Lower leg skin (tissue), 4 donors: ENCODE measurements at regions not wholly inside any gene's neighbourhood (a gene's known extent, or its start where the extent isn't known, plus 50 kb on each side); places are given as distances from the start of the nearest gene placed in this dataset.
"Not testable (repeated sequence)": the region's sequence is repeated elsewhere in the genome, so short reads cannot be mapped to it uniquely, and the experiment has no call there.

Experiments
- DNase-seq, 2 donors: peaks; one replicate each; pipeline ENCODE4 v3.0.0-alpha.2; 2019; ENCODE audit warnings: low spot score in 2 of 2
- H3K4me3 ChIP-seq: fragments of 200-600 bp; sonication (generic); 2 replicates; pipeline ENCODE4 v1.5.1; 2017; ENCODE audit warnings: mild to moderate bottlenecking, low read depth; ENCODE audit not compliant: poor library complexity, severe bottlenecking
- CTCF ChIP-seq, 3 donors: fragments of 450-650 bp; IDR thresholded peaks; one replicate each; pipeline ENCODE4 v1.5.1; 2016; ENCODE audit warnings: antibody characterized with exemption in 3 of 3, mild to moderate bottlenecking in 3 of 3, moderate library complexity in 2 of 3
- POLR2A ChIP-seq, 2 donors: fragments of 450-650 bp; IDR thresholded peaks; one replicate each; pipeline ENCODE4 v1.6.1; 2016 to 2017; ENCODE audit warnings: antibody characterized with exemption in 2 of 2, mild to moderate bottlenecking in 1 of 2, moderate library complexity in 1 of 2
- WGBS, 2 donors: methylation state at CpG; one replicate each; pipeline ENCODE4 v1.1.5; 2018; 5-methylcytosine and 5-hydroxymethylcytosine counted together
- intact Hi-C: fragments of 100-400 bp; cut with DNase I; formaldehyde crosslinking; loops from one replicate; pipeline ENCODE4 v1.15.0; 2023; ENCODE audit warnings: low total_unique reads

- 69% methylated on average over 2 of the region's 2 CpGs for WGBS, 2 donors
- TF ChIP-seq CTCF (IDR thresholded peaks at IDR 0.05) = no peak
- no peak overlapping the region for H3K4me3 ChIP-seq
- DNase-seq = no peak
- intact Hi-C loops = no loop called here
Measured at GRCh38 chr4:123529278-123529568, 132.6 kb downstream of the SPRY1 start.

- no peak for DNase-seq
- TF ChIP-seq POLR2A (IDR thresholded peaks at IDR 0.05) = no peak
- no peak for TF ChIP-seq CTCF (IDR thresholded peaks at IDR 0.05)
- no peak overlapping the region for H3K4me3 ChIP-seq
- intact Hi-C loops = no loop called here
- 80 to 81% methylated on average over 3 of the region's 3 CpGs for WGBS, 2 donors
Measured at GRCh38 chr4:123530357-123530756, 133.8 kb downstream of the SPRY1 start.

DNA sequence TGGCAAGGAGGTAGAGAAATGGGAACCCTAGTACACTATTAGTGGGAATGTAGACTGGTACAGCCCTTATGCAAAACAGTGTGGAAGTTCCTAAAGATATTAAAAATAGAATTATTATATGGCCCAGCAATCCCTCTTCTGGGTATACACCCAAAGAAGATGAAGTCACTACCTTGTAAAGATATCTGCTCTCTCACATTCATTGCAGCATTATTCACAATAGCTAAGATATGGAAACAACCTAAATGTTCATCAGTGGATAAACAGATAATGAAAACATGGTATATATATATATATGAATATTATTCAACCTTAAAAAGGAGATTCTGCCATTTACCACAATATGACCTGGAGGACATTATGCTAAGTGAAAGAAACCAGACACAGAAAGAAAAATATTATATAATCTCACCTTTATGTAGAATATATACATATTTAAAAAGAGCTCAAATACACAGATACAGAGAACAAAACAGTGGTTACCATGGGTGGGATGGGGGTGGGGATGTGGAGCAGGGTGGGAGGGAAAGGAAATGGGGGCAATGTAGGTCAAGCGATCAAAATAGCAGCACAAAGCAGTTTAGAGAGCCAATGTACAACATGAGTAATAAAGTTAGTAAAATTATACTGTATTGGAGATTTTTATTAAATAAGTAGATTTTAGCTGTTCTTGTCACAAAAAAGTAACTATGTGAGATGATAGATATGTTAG lies 138.6 kb downstream of the SPRY1 start:
- intact Hi-C loops = no loop called here
- DNase-seq = no peak
- 69 to 77% methylated on average over 1 of the region's 1 CpG for WGBS, 2 donors
- H3K4me3 ChIP-seq = no peak overlapping the region
- TF ChIP-seq POLR2A (IDR thresholded peaks at IDR 0.05) (no peak), CTCF (IDR thresholded peaks at IDR 0.05) (no peak)

- WGBS, 2 donors = 72 to 86% methylated on average over 6 of the region's 6 CpGs
- no peak overlapping the region for H3K4me3 ChIP-seq
- intact Hi-C loops = no loop called here
- DNase-seq = no peak
- no peak for TF ChIP-seq POLR2A (IDR thresholded peaks at IDR 0.05)
- no peak for TF ChIP-seq CTCF (IDR thresholded peaks at IDR 0.05)
Measured at GRCh38 chr4:123536225-123536624, 139.6 kb downstream of the SPRY1 start.

- WGBS, 2 donors = 95 to 98% methylated on average over 35 of the region's 39 CpGs
- intact Hi-C loops, DNase-seq, H3K4me3 ChIP-seq: not testable (repeated sequence)
Measured at GRCh38 chr4:123537906-123538402, 141.4 kb downstream of the SPRY1 start.

- no peak for TF ChIP-seq POLR2A (IDR thresholded peaks at IDR 0.05)
- TF ChIP-seq CTCF (IDR thresholded peaks at IDR 0.05) = no peak
Measured at GRCh38 chr4:123545667-123546572, 149.3 kb downstream of the SPRY1 start.

More at GRCh38 chr4:123545667-123546572, 149.3 kb downstream of the SPRY1 start:
- no peak for DNase-seq
- intact Hi-C loops = no loop called here
- 25 to 33% methylated on average over 7 of the region's 7 CpGs for WGBS, 2 donors
- H3K4me3 ChIP-seq = no peak overlapping the region
